ENCODE measurements at regions not wholly inside any gene's neighbourhood (a gene's known extent, or its start where the extent isn't known, plus 50 kb on each side); places are given as distances from the start of the nearest gene placed in this dataset.

DNA sequence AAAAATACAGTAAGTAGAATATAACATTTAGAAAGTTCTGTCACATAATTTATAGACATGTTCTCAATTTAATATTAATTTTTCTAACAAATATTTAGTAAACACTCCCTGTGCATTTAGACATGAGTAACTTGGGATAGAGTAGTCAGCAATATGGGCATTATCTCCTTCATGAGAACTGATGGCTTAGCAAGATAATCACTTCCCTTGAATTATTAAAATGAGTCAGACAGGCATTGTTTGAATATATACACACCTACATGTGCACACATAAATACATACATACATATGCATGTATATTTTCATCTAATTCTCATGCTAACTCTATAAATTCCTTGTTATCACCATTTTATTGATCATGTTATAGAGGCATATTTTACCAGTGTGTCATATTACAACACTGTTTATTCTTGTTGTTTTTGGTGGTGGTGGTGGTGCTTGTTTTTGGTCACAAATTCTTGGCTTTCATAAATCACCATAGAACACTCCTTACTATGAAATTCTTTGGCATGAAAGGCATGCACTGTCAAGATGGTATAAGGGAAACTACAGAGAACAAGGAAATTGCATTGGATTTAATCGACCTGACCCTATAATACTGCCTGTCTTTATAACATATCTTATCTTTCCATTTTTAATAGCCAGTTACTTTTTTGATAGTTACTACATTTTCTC, 434.5 kb upstream of the MANEA start:
- DNase-seq = no peak

DNA sequence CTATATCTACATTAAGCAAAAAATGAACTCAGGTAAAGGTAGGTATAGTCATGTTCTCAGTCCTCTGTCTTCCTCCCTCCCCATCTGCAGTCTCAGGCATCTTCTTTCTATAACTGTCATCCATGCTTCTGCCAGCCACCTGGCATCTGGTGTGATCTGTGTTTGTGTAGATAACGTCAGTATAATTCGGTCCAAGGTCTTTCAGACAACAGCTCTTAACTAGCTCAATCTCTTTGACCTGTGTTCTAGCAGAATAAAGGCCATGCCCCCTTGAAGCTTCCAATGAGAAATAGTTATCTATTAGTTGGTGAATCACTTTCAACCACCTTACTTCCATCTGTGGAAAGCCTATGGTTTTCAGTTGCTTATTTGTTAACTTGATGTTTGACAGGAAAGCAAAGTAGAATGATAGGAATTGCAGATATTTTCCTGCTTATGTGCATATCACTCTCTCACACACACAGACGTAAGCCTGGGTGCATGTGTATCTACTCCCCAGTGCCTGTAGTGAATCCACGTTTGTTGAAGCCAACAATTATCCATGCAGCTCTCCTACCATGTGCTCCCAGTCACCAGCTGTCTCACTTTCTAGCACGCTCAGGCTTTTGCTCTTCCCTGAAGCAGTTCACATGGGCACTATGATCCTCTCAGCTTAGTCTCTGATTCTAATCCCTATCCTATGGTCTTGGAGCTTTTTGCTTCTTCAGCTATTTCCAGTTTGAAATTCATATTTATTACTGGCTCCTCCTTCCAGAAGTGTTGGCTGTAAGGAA, 433.7 kb upstream of the MANEA start:
- peak in 1 of 3 experiments; percentile 7 for DNase-seq

- DNase-seq = no peak
Observed at GRCh38 chr6:95145457-95145856, 431.9 kb upstream of the MANEA start.

- DNase-seq = no peak
Observed at GRCh38 chr6:95159557-95159956, 417.8 kb upstream of the MANEA start.

GRCh38 chr6:95169775-95170174, 407.6 kb upstream of the MANEA start:
- DNase-seq = no peak

GRCh38 chr6:95175927-95176675, 401.2 kb upstream of the MANEA start:
- DNase-seq = peak in 1 of 3 experiments; percentile 26

DNA sequence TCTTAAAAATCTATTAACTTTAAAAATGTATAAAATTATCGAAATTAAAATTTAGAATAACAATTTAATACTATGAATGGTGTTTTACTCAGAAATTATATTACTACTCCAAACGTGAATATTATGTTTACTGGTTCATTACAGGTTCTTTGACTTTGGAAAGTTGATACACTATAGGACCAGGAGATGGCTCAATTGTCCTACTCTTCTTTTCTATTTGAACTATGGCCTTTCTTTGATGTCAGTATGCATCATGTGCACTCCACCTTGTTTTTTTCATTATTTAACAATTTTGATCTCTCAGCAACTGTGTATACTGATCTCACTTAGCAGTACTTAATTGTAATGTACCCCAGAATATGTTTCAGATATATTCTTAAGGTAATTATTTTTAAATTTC, 391.5 kb upstream of the MANEA start:
- peak in 1 of 3 experiments; percentile 46 for DNase-seq

DNA sequence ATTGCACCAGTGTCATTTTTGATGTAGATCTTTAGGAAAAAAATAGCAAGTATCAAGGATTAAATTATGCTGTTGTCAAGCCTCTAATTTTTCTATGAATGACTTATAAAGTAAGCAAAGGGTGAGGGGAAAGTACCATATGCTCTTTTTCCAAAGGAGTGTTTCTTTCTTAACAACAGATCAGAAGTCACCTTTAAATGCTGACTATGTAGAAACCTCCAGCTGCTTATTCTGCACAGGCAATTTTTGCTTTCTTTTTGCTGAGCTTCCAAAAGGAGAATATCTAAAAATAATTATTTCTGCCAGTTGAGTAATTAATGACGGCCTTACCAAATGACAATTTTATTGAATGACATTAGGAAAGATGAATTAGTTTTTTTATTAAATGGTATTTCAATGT, 390.6 kb upstream of the MANEA start:
- no peak for DNase-seq

- no peak for DNase-seq
Observed at GRCh38 chr6:95197590-95197989, 379.7 kb upstream of the MANEA start.

DNA sequence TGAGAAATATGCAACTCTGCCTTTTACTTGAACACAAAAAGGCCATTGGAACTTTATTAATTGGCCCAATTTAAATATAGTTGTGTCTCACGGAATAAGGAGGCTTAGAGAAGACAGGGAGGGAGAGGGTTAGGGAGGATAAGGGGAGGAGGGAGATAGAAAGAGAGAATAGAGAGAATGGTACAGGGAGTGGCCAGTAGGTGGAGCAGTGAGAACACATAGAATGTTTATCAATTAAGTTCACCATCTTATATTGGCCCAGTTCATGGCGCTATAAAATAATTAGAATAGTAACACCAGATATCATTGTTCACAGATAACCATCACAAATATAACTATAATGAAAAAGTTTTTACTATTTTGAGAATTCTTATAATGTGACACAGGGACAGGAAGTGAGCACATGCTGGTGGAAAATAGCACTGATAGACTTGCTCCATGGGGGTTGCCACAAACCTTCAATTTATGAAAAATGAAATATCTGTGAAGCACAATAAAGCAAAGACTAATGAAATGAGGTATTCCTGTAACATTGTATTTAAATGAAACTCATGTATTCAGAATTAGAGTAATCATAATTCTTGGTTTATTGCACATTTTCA, 374.1 kb upstream of the MANEA start:
- DNase-seq = peak; percentile 22 to 72 (median 36)

DNA sequence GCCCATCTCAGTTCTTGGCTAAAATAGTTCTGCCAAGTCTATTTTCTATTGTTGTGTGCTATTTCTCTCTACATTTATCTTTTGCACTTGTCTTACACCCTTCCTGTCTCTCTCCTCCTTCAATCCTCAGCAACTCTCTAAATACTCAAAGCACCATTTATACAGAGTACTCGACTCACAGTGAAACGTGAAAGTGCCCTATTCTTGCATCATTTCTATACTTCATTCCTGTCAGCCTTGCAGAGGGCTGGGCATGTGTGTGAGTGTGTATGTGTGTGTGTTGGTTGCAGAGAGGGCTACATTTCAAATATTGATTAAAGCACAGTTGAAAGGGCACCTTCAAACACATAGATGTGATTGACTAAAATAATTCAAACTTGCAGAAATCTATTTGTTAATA, 373.2 kb upstream of the MANEA start:
- no peak for DNase-seq

- DNase-seq = no peak
Observed at GRCh38 chr6:95208621-95209020, 368.7 kb upstream of the MANEA start.

DNA sequence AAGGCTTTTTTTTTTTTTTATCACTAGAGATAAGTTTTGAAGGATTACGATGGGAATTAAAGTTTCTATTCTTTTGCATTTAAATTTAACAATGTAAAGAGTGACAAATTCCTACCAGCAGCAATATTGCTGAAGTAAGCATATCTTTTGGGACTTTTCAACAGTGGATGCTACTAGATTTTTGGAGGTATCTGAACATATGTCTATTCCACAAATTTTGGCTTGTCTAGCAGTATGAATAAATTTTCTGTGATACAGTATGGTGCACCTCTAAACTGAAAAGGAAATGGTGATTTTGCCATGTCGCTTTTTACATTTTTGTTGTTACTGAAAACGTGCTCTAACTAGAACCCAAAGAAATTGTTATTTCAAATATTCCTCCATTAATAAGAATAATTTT, 368.3 kb upstream of the MANEA start:
- DNase-seq = no peak

DNA sequence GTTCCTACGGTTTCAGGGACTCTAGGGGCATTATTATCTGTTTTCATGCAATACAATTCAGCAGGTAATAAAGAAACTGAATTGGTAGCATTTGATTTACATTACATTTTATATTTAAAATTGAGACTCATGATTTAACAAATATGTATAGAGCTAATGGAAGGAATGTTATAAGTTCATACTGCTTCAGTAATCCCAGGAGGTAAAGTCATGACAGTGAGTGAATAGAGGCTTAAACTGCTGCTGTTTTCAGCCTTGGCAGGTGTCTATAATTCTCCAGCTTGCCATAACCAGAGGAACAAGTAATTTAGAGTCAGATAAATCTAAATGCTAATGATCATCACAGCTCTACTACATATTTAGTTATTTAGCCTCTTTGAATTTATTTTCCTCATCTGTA, 360.8 kb upstream of the MANEA start:
- DNase-seq = no peak

GRCh38 chr6:95227351-95227750, 350.0 kb upstream of the MANEA start:
- DNase-seq = peak in 1 of 3 experiments; percentile 47

DNA sequence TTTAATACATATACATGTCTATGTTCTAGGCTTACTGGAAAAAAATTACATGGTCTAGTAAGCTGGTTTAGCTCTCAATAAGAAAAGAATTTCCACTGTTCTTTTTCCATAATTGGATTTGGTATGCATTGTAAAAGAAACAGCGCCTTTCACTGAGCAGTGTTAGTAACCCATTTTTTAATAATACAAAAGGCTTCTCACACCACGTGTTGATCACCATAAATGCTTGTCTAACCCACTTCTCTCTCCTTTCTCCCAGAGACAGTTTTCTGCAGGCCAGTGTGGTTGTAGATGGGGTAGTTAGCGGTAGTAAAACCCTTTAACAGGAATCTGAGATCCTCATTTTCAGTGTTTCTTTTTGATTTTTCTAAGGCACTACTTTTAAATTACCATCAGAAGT, 348.7 kb upstream of the MANEA start:
- DNase-seq = peak in 2 of 3 experiments; percentile 11 to 29

- DNase-seq = peak in 2 of 3 experiments; percentile 4 to 7
Observed at GRCh38 chr6:95230071-95230740, 347.1 kb upstream of the MANEA start.

GRCh38 chr6:95231416-95231815, 345.9 kb upstream of the MANEA start:
- DNase-seq = no peak

DNA sequence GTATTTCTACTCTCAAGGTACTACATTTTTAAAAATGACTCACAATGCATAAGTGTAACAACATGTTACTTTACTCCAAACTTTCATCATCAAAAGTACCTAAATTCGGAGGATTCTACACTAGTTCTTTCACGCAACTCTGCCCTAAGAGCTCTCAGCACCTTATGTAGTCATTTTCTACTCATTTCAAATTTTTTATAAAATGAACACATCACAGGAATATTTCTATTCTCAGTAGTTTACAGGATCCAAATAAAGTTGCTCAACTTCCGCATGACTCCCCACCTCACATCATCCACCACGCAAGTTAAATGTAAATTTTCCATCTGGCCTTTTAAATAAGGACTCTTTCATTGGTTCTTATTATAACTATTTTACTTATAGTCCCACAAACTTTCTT, 344.9 kb upstream of the MANEA start:
- DNase-seq = no peak

- DNase-seq = no peak
Observed at GRCh38 chr6:95233879-95234278, 343.5 kb upstream of the MANEA start.

- DNase-seq = peak in 1 of 3 experiments; percentile 15
Observed at GRCh38 chr6:95240514-95240913, 336.8 kb upstream of the MANEA start.

DNA sequence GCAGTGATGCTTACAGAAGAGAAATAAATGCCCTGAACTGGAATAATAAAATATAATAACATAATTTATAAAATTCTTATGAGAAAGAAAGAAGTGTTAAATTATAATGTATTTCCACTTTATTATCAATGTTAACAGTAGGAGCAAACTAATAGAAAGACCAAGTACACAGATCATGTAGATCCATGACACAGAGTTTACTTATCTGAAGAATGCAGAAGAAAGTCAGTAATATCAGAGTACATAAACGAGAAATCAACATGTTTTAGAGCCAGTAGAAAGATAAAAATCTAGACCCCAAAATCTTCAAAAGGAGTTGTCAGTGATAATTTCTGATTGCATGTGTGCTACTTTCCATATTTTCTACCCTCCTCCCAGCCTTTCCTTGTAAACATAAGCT, 334.8 kb upstream of the MANEA start:
- DNase-seq = no peak

DNA sequence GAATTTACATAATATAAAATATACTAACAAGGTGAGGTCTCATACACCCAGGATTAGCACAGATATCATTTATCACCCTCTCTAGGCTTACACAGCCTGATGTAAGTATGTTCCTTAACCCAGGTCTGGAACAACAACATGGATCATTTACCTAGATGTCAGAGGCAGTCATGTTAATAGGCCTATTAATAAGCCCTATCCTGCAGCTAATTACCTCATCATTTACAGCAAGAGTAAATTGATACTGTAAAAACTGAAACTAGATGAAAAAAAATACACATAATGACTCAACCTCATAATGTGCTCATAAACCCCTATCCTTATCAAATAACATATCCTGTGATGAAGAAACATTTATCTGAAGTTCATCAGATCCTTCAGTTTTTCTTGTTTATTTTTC, 334.3 kb upstream of the MANEA start:
- DNase-seq = peak in 1 of 3 experiments; percentile 51
